ENCODE measurements at regions not wholly inside any gene's neighbourhood (a gene's known extent, or its start where the extent isn't known, plus 50 kb on each side); places are given as distances from the start of the nearest gene placed in this dataset.

- intact Hi-C loops (cut with DNase I), result no loop called here
- no peak overlapping the region for H3K4me3 ChIP-seq
- 68 to 71% (median 69%) methylated on average over 2 of the region's 2 CpGs for WGBS, 3 donors
- H3K4me1 ChIP-seq (ENCODE audit: insufficient read depth), result no peaks in the 10 kb centered on the region
- no peak overlapping the region for H3K27ac ChIP-seq
- TF ChIP-seq EP300 (IDR thresholded peaks at IDR 0.05) (no peak), POLR2A (IDR thresholded peaks at IDR 0.05) (no peak), CTCF (IDR thresholded peaks at IDR 0.05) (no peak)
- H3K36me3 ChIP-seq, result no peaks in the 10 kb centered on the region
- no peaks in the 10 kb centered on the region for H3K27me3 ChIP-seq
- no peak for DNase-seq
- H3K9me3 ChIP-seq, result no peaks in the 10 kb centered on the region
Measured at GRCh38 chr4:24203926-24204325, 314.1 kb upstream of the PPARGC1A start.

- intact Hi-C loops (cut with DNase I), result no loop called here
- Histone ChIP-seq H3K9me3 (no peaks in the 10 kb centered on the region), H3K36me3 (no peaks in the 10 kb centered on the region), H3K4me1 (ENCODE audit: insufficient read depth) (no peaks in the 10 kb centered on the region), H3K4me3 (no peak overlapping the region), H3K27me3 (no peaks in the 10 kb centered on the region), H3K27ac (no peak overlapping the region)
- WGBS, 3 donors, result 88 to 94% (median 91%) methylated on average over 1 of the region's 1 CpG
- TF ChIP-seq CTCF (IDR thresholded peaks at IDR 0.05), result no peak
- TF ChIP-seq EP300 (IDR thresholded peaks at IDR 0.05), result no peak
- DNase-seq, result no peak
Measured at GRCh38 chr4:24202579-24202978, 312.7 kb upstream of the PPARGC1A start.

DNA sequence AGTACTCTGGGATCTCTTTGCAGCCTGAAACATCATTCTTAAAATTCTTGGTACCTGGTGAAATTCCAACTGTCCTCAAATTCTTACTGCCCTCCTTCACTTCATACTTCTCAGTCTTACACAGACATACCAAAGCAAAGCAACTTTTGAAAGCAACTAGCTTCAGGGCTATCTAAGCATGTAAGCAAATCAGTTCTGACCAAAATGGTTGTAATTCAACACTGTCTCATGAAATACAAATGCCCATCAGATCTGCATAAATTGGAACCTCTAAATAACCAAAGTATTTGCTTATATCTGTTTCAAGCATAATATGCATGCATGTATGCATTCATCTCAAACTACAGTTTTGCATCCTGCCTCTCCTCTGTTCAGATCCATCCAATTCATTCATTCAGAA is 308.1 kb upstream of the PPARGC1A start:
- no peaks in the 10 kb centered on the region for H3K36me3 ChIP-seq
- H3K4me3 ChIP-seq, result no peak overlapping the region
- intact Hi-C loops (cut with DNase I), result no loop called here
- no peaks in the 10 kb centered on the region for H3K9me3 ChIP-seq
- DNase-seq, result no peak
- H3K27me3 ChIP-seq, result no peaks in the 10 kb centered on the region
- no peaks in the 10 kb centered on the region for H3K4me1 ChIP-seq (ENCODE audit: insufficient read depth)
- no peak overlapping the region for H3K27ac ChIP-seq
- TF ChIP-seq CTCF (IDR thresholded peaks at IDR 0.05) (no peak), EP300 (IDR thresholded peaks at IDR 0.05) (no peak), POLR2A (IDR thresholded peaks at IDR 0.05) (no peak)

GRCh38 chr4:24196785-24197184 is 306.9 kb upstream of the PPARGC1A start:
- Histone ChIP-seq H3K4me3 (no peak overlapping the region), H3K27me3 (no peaks in the 10 kb centered on the region), H3K36me3 (no peaks in the 10 kb centered on the region), H3K27ac (no peak overlapping the region), H3K4me1 (ENCODE audit: insufficient read depth) (no peaks in the 10 kb centered on the region), H3K9me3 (no peaks in the 10 kb centered on the region)
- TF ChIP-seq POLR2A (IDR thresholded peaks at IDR 0.05) (no peak), EP300 (IDR thresholded peaks at IDR 0.05) (no peak), CTCF (IDR thresholded peaks at IDR 0.05) (no peak)
- 62 to 73% (median 68%) methylated on average over 1 of the region's 1 CpG for WGBS, 3 donors
- DNase-seq, result no peak
- intact Hi-C loops (cut with DNase I), result no loop called here

Data from ovary (tissue), 7 donors.